Eye (tissue), 1 donor: ENCODE measurements at regions not wholly inside any gene's neighbourhood (a gene's known extent, or its start where the extent isn't known, plus 50 kb on each side); places are given as distances from the start of the nearest gene placed in this dataset.
A peak's percentile ranks its signal among the peaks of the same experiment; 100 is the strongest.

Experiments
- DNase-seq: peaks from one replicate; pipeline ENCODE4 v3.0.0-alpha.2; 2015

- DNase-seq, result no peak
These were observed 333.4 kb upstream of the RAB6C start for GRCh38 chr2:129646107-129646506.

- DNase-seq, result no peak
These were observed 326.2 kb upstream of the RAB6C start for GRCh38 chr2:129653246-129653645.

- no peak for DNase-seq
These were observed 325.1 kb upstream of the RAB6C start for GRCh38 chr2:129654331-129654730.

- no peak for DNase-seq
These were observed 323.3 kb upstream of the RAB6C start for GRCh38 chr2:129656081-129656598.

GRCh38 chr2:129658430-129658829 is 321.0 kb upstream of the RAB6C start:
- DNase-seq, result no peak

GRCh38 chr2:129661935-129662334 is 317.5 kb upstream of the RAB6C start:
- no peak for DNase-seq

GRCh38 chr2:129667577-129667976 is 311.9 kb upstream of the RAB6C start:
- no peak for DNase-seq

GRCh38 chr2:129672521-129672920 is 306.9 kb upstream of the RAB6C start:
- no peak for DNase-seq

GRCh38 chr2:129673234-129673633 is 306.2 kb upstream of the RAB6C start:
- no peak for DNase-seq

GRCh38 chr2:129673847-129674711 is 305.4 kb upstream of the RAB6C start:
- DNase-seq, result peak; percentile 74

GRCh38 chr2:129678751-129679150 is 300.7 kb upstream of the RAB6C start:
- DNase-seq, result no peak

- DNase-seq, result no peak
These were observed 297.7 kb upstream of the RAB6C start for GRCh38 chr2:129681788-129682187.

- DNase-seq, result no peak
These were observed 289.6 kb upstream of the RAB6C start for GRCh38 chr2:129689653-129690448.

- DNase-seq, result no peak
These were observed 284.0 kb upstream of the RAB6C start for GRCh38 chr2:129695496-129695895.

- no peak for DNase-seq
These were observed 280.9 kb upstream of the RAB6C start for GRCh38 chr2:129698593-129698992.

- no peak for DNase-seq
These were observed 279.5 kb upstream of the RAB6C start for GRCh38 chr2:129699781-129700573.

GRCh38 chr2:129702416-129703176 is 276.9 kb upstream of the RAB6C start:
- DNase-seq, result no peak

GRCh38 chr2:129705085-129705484 is 274.4 kb upstream of the RAB6C start:
- DNase-seq, result no peak

- no peak for DNase-seq
These were observed 271.7 kb upstream of the RAB6C start for GRCh38 chr2:129707800-129708199.

- DNase-seq, result no peak
These were observed 271.1 kb upstream of the RAB6C start for GRCh38 chr2:129708221-129708967.
